ENCODE measurements at regions not wholly inside any gene's neighbourhood (a gene's known extent, or its start where the extent isn't known, plus 50 kb on each side); places are given as distances from the start of the nearest gene placed in this dataset.

DNA sequence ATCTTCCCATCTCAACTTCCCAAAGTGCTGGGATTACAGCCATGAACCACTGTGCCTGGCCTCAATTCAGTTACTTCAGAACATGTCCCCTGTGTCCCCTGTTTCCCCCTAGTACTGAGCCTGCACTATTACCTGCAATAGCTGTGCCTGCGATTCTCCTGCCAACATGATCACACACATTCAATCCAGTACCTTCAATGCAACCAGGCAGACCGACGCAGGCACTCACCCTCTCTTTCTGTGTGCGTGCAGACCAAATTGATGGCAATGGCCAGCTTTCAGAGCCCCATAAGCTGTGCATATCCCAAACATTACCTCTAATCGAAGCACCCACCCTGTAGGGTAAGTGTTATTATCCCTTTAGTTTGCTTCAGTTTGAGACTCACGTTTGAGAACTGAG, 73.0 kb upstream of the EPHB3 start:
- Histone ChIP-seq H3K4me1 (ENCODE audit: insufficient read depth, low read length) (no peaks in the 10 kb centered on the region), H3K14ac (ENCODE audit: insufficient read depth, low read length) (no peak overlapping the region), H3K9ac (ENCODE audit: extremely low read depth, insufficient read length, low read length) (no peak overlapping the region), H3K9me3 (ENCODE audit: control insufficient read depth, low read depth, low read length) (no peaks in the 10 kb centered on the region), H2BK5ac (ENCODE audit: insufficient read length, low read length) (no peak overlapping the region), H4K91ac (ENCODE audit: insufficient read length, low read depth, low read length) (no peak overlapping the region), H3K4me2 (ENCODE audit: insufficient read depth, insufficient read length, low read length) (no peak overlapping the region), H2AK5ac (ENCODE audit: insufficient read length, low read length) (no peak overlapping the region), H4K20me1 (ENCODE audit: control insufficient read depth, insufficient read depth, insufficient read length) (no peaks in the 10 kb centered on the region), H2AFZ (ENCODE audit: low read length) (no peak overlapping the region), H3K27ac (ENCODE audit: insufficient read length, low read depth, low read length) (no peak overlapping the region), H3K18ac (ENCODE audit: insufficient read length, low read depth, low read length) (no peak overlapping the region), H2BK120ac (ENCODE audit: low read depth, low read length, poor library complexity, severe bottlenecking) (no peak overlapping the region), H2BK12ac (ENCODE audit: insufficient read length, low read depth, low read length) (no peak overlapping the region), H3K27me3 (ENCODE audit: insufficient read depth, low read length) (no peaks in the 10 kb centered on the region), H3K23me2 (ENCODE audit: insufficient read length, low read depth, low read length, poor library complexity, severe bottlenecking) (peaks cover 4% of the 10 kb centered on the region), H3K79me1 (ENCODE audit: insufficient read depth, low read depth, low read length, poor library complexity, severe bottlenecking) (no peaks in the 10 kb centered on the region), H4K8ac (replicated peaks; ENCODE audit: insufficient read length, low read depth, low read length) (no peak overlapping the region), H2BK15ac (ENCODE audit: low read depth, low read length) (no peak overlapping the region), H3T11ph (ENCODE audit: low read length) (no peak overlapping the region), H3K79me2 (ENCODE audit: insufficient read depth, low read length) (no peaks in the 10 kb centered on the region), H3K56ac (ENCODE audit: insufficient read length, low read depth, low read length) (no peak overlapping the region), H4K5ac (ENCODE audit: insufficient read length, low read depth, low read length) (no peak overlapping the region), H3K4ac (ENCODE audit: low read depth, low read length) (no peak overlapping the region), H2BK20ac (ENCODE audit: low read depth, low read length, poor library complexity, severe bottlenecking) (no peak overlapping the region), H3K23ac (ENCODE audit: insufficient read length, low read depth, low read length) (no peak overlapping the region)
- DNase-seq = no peak
- no peak overlapping the region for H3K4me3 Mint-ChIP-seq
- H3K36me3 Mint-ChIP-seq (ENCODE audit: insufficient read depth in 1 of 3, low read depth in 3 of 3) = no peaks in the 10 kb centered on the region
- peaks cover 27% of the 10 kb centered on the region for H3K27me3 Mint-ChIP-seq (ENCODE audit: low read depth)
- H3K9me3 Mint-ChIP-seq = no peaks in the 10 kb centered on the region; a peak in 1 of 5 replicates
- TF ChIP-seq CTCF (conservative IDR thresholded peaks at IDR 0.05) = no peak
- WGBS (ENCODE audit: extremely low coverage, insufficient read length, low lambda C conversion rate) = no CpG with 5 or more reads among the region's 6 CpGs
- peaks cover 3 to 4% of the 10 kb centered on the region in 2 experiments for H3K4me1 Mint-ChIP-seq
- H3K27ac Mint-ChIP-seq = no peak overlapping the region
